B cell (primary cell): ENCODE measurements at regions not wholly inside any gene's neighbourhood (a gene's known extent, or its start where the extent isn't known, plus 50 kb on each side); places are given as distances from the start of the nearest gene placed in this dataset.

Source experiments
- CTCF ChIP-seq: fragments of 200-600 bp; IDR thresholded peaks from one replicate; pipeline ENCODE4 v1.8.0; 2022; ENCODE audit warnings: antibody characterized with exemption, mild to moderate bottlenecking
- EZH2 ChIP-seq: IDR thresholded peaks from 2 replicates; pipeline ENCODE4 v1.6.1; 2012; ENCODE audit warnings: borderline replicate concordance, low read depth, mild to moderate bottlenecking, moderate library complexity, low read length; ENCODE audit not compliant: insufficient read depth, poor library complexity, severe bottlenecking

- TF ChIP-seq CTCF (no peak), EZH2 (no peak)
Observed at GRCh38 chr18:22084547-22084946, 84.8 kb upstream of the GATA6 start.
